Pancreas (tissue), 10 donors: ENCODE measurements at regions not wholly inside any gene's neighbourhood (a gene's known extent, or its start where the extent isn't known, plus 50 kb on each side); places are given as distances from the start of the nearest gene placed in this dataset.

Source experiments
- ATAC-seq, 4 donors: fragments of 200-7000 bp; cut with Tn5 transposase; one replicate each; pipeline versions ENCODE4 v1.8.0 to v1.9.1; 2020; ENCODE audit warnings: mild to moderate bottlenecking in 4 of 4, moderate library complexity in 4 of 4
- DNase-seq, 6 donors: peaks; one replicate each; pipeline ENCODE4 v3.0.0-alpha.2; 2020
- FAIRE-seq: peaks from 2 replicates; lab custom pipeline; 2012; peaks lifted over from hg19 to GRCh38; lab: Jason Lieb, UNC
- H3K27ac ChIP-seq, 4 donors: fragments of 200-600 bp; sonication (generic); 1 replicate in 3 of 4; 2 replicates in 1 of 4; pipeline versions ENCODE4 v1.5.0 to v1.8.0; 2020
- H3K27me3 ChIP-seq, 4 donors: fragments of 200-600 bp; one replicate each; pipeline ENCODE4 v1.8.0; 2021
- H3K36me3 ChIP-seq, 3 donors: fragments of 200-600 bp; sonication (generic) in 1 of 3; one replicate each; pipeline versions ENCODE4 v1.5.0 to v1.8.0; 2020 to 2021
- H3K4me1 ChIP-seq, 3 donors: fragments of 200-600 bp; one replicate each; pipeline ENCODE4 v1.8.0; 2021
- H3K4me3 ChIP-seq, 4 donors: fragments of 200-600 bp; sonication (generic) in 2 of 4; one replicate each; pipeline versions ENCODE4 v1.5.0 to v1.8.0; 2020 to 2021
- H3K9me3 ChIP-seq, 4 donors: fragments of 200-600 bp; one replicate each; pipeline ENCODE4 v1.8.0; 2021
- WGBS, 2 donors: extraction: QIAGEN DNeasy Blood & Tissue Kit; methylation state at CpG; one replicate each; pipeline ENCODE4 v1.1.7; 2013; 5-methylcytosine and 5-hydroxymethylcytosine counted together
- intact Hi-C, 3 donors: fragments of 100-400 bp; cut with DNase I; formaldehyde crosslinking; loops; one replicate each; pipeline versions ENCODE4 v1.11.1 to v1.14.2; 2022
- TF ChIP-seq, protein P1 (sequence below), 4 donors: fragments of 200-600 bp; sonication (generic) in 3 of 4; IDR thresholded peaks; one replicate each; pipeline versions ENCODE4 v1.5.0 to v1.8.0; 2021; ENCODE audit warnings: antibody characterized with exemption in 4 of 4
- donor health status: healthy with polysubstance abuse.
- donor health status: DM: no; HTN: no; CAD: no; lungs with moderate emphysema.
- donor health status: DM: no; HTN: no; CAD: no.
- donor health status: control.
- donor health status: control.
- donor health status: Bipolar disorder and iron deficiency.
- donor health status: DM: yes; HTN: yes; CAD: no.
- donor health status: DM: no; HTN: no; CAD: no.
- donor health status: DM: no; HTN: no; CAD: no.
- donor health status: DM: yes; HTN: yes; CAD: no.

DNA sequence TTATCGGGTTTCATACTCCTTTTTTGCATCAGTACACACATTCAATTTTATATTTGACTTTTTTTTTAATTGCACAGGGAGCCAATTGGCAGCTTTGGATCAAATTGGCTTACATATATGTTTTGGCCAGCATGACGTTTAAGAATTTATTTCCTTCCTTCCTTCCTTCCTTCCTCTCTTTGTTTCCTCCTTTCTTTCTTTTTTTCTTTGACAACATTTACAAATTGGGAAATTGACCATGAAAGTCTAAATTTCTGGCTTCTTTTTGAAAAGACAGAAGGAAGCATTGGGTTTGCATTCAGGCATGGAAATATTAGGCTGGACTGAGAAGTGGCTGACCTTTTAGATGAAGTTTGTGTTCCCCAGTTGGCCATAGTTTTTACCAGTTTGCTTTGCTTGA lies 103.4 kb upstream of the IGSF10 start:
- FAIRE-seq: no peak
- no peak for DNase-seq
- TF ChIP-seq, protein P1, sequence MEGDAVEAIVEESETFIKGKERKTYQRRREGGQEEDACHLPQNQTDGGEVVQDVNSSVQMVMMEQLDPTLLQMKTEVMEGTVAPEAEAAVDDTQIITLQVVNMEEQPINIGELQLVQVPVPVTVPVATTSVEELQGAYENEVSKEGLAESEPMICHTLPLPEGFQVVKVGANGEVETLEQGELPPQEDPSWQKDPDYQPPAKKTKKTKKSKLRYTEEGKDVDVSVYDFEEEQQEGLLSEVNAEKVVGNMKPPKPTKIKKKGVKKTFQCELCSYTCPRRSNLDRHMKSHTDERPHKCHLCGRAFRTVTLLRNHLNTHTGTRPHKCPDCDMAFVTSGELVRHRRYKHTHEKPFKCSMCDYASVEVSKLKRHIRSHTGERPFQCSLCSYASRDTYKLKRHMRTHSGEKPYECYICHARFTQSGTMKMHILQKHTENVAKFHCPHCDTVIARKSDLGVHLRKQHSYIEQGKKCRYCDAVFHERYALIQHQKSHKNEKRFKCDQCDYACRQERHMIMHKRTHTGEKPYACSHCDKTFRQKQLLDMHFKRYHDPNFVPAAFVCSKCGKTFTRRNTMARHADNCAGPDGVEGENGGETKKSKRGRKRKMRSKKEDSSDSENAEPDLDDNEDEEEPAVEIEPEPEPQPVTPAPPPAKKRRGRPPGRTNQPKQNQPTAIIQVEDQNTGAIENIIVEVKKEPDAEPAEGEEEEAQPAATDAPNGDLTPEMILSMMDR (IDR thresholded peaks at IDR 0.05): no peak
- no peak overlapping the region for H3K4me3 ChIP-seq
- no peaks in the 10 kb centered on the region for H3K36me3 ChIP-seq
- H3K9me3 ChIP-seq: no peaks in the 10 kb centered on the region
- no peaks in the 10 kb centered on the region for H3K4me1 ChIP-seq
- WGBS, 2 donors: 67 to 89% methylated on average over 2 of the region's 2 CpGs
- no peak overlapping the region for H3K27ac ChIP-seq
- intact Hi-C loops: no loop called here
- no peak for ATAC-seq
- H3K27me3 ChIP-seq: no peaks in the 10 kb centered on the region

DNA sequence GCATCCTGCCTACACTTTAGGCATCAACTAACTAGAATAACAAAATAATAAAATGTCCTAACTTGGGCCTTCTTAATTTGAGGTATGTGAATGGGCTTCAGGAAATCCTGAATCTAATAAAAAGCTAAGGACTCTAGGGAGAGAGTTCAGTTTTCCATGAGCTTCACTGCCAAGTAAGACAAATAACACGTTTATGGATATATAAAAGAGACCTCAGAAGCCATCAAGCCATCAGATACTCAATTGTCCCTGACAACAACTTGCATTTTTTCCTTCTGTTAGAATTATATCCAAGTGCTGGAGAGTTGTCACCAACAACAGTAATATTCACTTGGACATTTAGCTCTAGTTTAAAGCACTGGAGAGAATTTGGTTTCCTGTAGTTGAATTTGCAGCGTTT lies 102.4 kb upstream of the IGSF10 start:
- 48 to 59% methylated on average over 2 of the region's 2 CpGs for WGBS, 2 donors
- H3K27ac ChIP-seq: no peak overlapping the region
- no peaks in the 10 kb centered on the region for H3K27me3 ChIP-seq
- intact Hi-C loops: no loop called here
- DNase-seq (no peak), ATAC-seq (no peak), FAIRE-seq (no peak)
- H3K9me3 ChIP-seq: no peaks in the 10 kb centered on the region
- no peaks in the 10 kb centered on the region for H3K36me3 ChIP-seq
- no peaks in the 10 kb centered on the region for H3K4me1 ChIP-seq
- no peak overlapping the region for H3K4me3 ChIP-seq
- TF ChIP-seq, protein P1 (IDR thresholded peaks at IDR 0.05): no peak

DNA sequence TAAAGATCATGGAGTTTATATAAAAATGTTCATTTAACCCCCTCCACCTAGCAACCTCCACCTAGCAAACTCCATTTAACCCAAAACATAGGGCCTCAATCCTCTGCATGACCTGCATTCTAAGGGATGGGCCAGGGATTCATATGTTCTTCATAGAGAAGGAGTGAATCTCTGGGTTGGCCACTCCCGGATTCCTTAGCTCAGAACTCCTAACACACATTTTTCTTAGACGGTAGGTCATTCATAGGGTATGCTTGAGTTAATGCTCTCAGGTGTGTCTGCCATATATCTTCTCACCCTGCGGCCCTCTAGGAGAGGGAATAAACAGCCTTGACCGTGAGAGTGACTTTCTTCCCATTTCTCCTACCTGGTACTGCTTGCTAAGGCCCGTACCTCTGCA lies 102.0 kb upstream of the IGSF10 start:
- H3K4me3 ChIP-seq: no peak overlapping the region
- FAIRE-seq (no peak), DNase-seq (no peak), ATAC-seq (no peak)
- no peaks in the 10 kb centered on the region for H3K4me1 ChIP-seq
- no peaks in the 10 kb centered on the region for H3K9me3 ChIP-seq
- no peaks in the 10 kb centered on the region for H3K36me3 ChIP-seq
- H3K27ac ChIP-seq: no peak overlapping the region
- intact Hi-C loops: no loop called here
- TF ChIP-seq, protein P1 (IDR thresholded peaks at IDR 0.05): no peak
- 85 to 94% methylated on average over 5 of the region's 5 CpGs for WGBS, 2 donors
- no peaks in the 10 kb centered on the region for H3K27me3 ChIP-seq

DNA sequence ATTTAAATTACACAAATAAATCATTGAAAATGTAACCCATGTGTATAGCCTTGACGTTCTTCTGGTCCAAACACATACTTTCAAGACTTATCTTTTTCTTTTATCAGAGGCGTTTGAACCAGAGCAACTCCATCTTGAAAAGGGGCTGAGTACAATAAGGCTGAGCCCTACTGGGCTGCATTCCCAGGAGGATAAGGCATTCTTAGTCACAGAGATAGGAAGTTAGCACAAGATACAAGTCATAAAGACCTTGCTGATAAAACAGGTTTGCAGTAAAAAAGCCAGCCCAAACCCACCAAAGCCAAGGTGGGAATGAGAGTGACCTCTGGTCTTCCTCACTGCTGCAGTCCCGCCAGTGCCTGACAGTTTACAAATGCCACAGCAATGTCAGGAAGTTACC lies 101.0 kb upstream of the IGSF10 start:
- Histone ChIP-seq H3K27ac (no peak overlapping the region), H3K4me3 (no peak overlapping the region), H3K9me3 (no peaks in the 10 kb centered on the region), H3K36me3 (no peaks in the 10 kb centered on the region), H3K27me3 (no peaks in the 10 kb centered on the region), H3K4me1 (no peaks in the 10 kb centered on the region)
- TF ChIP-seq, protein P1 (IDR thresholded peaks at IDR 0.05): no peak
- FAIRE-seq (no peak), ATAC-seq (no peak), DNase-seq (no peak)
- 21 to 23% methylated on average over 3 of the region's 3 CpGs for WGBS, 2 donors
- intact Hi-C loops: no loop called here

DNA sequence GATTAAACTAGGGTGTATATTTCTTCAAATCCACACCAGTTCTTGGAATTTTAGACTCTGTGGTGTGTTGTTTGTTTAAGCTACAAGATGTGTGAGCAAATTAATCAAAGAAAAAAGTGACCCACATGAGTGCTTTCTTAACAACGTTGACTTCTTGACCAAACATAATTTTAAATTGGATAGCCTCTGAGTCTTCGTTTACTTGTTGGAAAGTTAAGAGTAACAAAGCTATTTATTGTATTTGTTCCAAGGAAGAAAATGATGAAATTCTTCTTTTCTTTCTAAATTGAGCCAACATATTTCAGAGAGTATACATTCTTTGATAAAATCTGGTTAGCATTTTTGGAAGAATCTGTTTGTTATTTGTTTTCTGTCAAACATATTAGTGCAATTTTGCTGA lies 99.9 kb upstream of the IGSF10 start:
- H3K4me3 ChIP-seq: no peak overlapping the region
- intact Hi-C loops: no loop called here
- no peaks in the 10 kb centered on the region for H3K9me3 ChIP-seq
- no peak for FAIRE-seq
- no peak for ATAC-seq
- H3K27ac ChIP-seq: no peak overlapping the region
- no peaks in the 10 kb centered on the region for H3K36me3 ChIP-seq
- WGBS, 2 donors: 3 to 19% methylated on average over 2 of the region's 2 CpGs
- H3K4me1 ChIP-seq: no peaks in the 10 kb centered on the region
- no peaks in the 10 kb centered on the region for H3K27me3 ChIP-seq
- DNase-seq: no peak
- TF ChIP-seq, protein P1 (IDR thresholded peaks at IDR 0.05): no peak
